CD4-positive, alpha-beta T cell treated with Interferon gamma for 1 hour (primary cell): ENCODE measurements at regions not wholly inside any gene's neighbourhood (a gene's known extent, or its start where the extent isn't known, plus 50 kb on each side); places are given as distances from the start of the nearest gene placed in this dataset.
"Not testable (repeated sequence)": the region's sequence is repeated elsewhere in the genome, so short reads cannot be mapped to it uniquely, and the experiment has no call there.

Experiments
- DNase-seq: peaks from one replicate; pipeline ENCODE4 v3.0.0-alpha.2; 2020

GRCh38 chr3:184479426-184480126 lies 82.0 kb upstream of the EPHB3 start:
- no peak for DNase-seq

- DNase-seq: no peak
Measured at GRCh38 chr3:184480831-184481230, 80.8 kb upstream of the EPHB3 start.

- no peak for DNase-seq
Measured at GRCh38 chr3:184481984-184482671, 79.5 kb upstream of the EPHB3 start.

- DNase-seq: no peak
Measured at GRCh38 chr3:184485241-184485640, 76.3 kb upstream of the EPHB3 start.

- DNase-seq: no peak
Measured at GRCh38 chr3:184485906-184486305, 75.7 kb upstream of the EPHB3 start.

- no peak for DNase-seq
Measured at GRCh38 chr3:184486614-184487013, 75.0 kb upstream of the EPHB3 start.

GRCh38 chr3:184488577-184488976 lies 73.0 kb upstream of the EPHB3 start:
- no peak for DNase-seq

GRCh38 chr3:184489268-184489841 lies 72.2 kb upstream of the EPHB3 start:
- DNase-seq: no peak

- no peak for DNase-seq
Measured at GRCh38 chr3:184491011-184491576, 70.5 kb upstream of the EPHB3 start.

GRCh38 chr3:184491867-184492615 lies 69.5 kb upstream of the EPHB3 start:
- DNase-seq: peak; percentile 43

- no peak for DNase-seq
Measured at GRCh38 chr3:184496933-184497332, 64.7 kb upstream of the EPHB3 start.

GRCh38 chr3:184497804-184498203 lies 63.8 kb upstream of the EPHB3 start:
- DNase-seq: no peak

- no peak for DNase-seq
Measured at GRCh38 chr3:184498986-184499606, 62.5 kb upstream of the EPHB3 start.

- no peak for DNase-seq
Measured at GRCh38 chr3:184500344-184500923, 61.2 kb upstream of the EPHB3 start.

- DNase-seq: no peak
Measured at GRCh38 chr3:184502123-184502667, 59.4 kb upstream of the EPHB3 start.

- DNase-seq: not testable (repeated sequence)
Measured at GRCh38 chr3:184502841-184503240, 58.7 kb upstream of the EPHB3 start.

- no peak for DNase-seq
Measured at GRCh38 chr3:184503647-184504046, 57.9 kb upstream of the EPHB3 start.

GRCh38 chr3:184505076-184505878 lies 56.3 kb upstream of the EPHB3 start:
- DNase-seq: no peak

- DNase-seq: no peak
Measured at GRCh38 chr3:184506561-184506991, 55.0 kb upstream of the EPHB3 start.

GRCh38 chr3:184508938-184509337 lies 52.6 kb upstream of the EPHB3 start:
- no peak for DNase-seq

- no peak for DNase-seq
Measured at GRCh38 chr3:184511741-184512140, 49.8 kb upstream of the EPHB3 start.
